ENCODE measurements at regions not wholly inside any gene's neighbourhood (a gene's known extent, or its start where the extent isn't known, plus 50 kb on each side); places are given as distances from the start of the nearest gene placed in this dataset.

DNA sequence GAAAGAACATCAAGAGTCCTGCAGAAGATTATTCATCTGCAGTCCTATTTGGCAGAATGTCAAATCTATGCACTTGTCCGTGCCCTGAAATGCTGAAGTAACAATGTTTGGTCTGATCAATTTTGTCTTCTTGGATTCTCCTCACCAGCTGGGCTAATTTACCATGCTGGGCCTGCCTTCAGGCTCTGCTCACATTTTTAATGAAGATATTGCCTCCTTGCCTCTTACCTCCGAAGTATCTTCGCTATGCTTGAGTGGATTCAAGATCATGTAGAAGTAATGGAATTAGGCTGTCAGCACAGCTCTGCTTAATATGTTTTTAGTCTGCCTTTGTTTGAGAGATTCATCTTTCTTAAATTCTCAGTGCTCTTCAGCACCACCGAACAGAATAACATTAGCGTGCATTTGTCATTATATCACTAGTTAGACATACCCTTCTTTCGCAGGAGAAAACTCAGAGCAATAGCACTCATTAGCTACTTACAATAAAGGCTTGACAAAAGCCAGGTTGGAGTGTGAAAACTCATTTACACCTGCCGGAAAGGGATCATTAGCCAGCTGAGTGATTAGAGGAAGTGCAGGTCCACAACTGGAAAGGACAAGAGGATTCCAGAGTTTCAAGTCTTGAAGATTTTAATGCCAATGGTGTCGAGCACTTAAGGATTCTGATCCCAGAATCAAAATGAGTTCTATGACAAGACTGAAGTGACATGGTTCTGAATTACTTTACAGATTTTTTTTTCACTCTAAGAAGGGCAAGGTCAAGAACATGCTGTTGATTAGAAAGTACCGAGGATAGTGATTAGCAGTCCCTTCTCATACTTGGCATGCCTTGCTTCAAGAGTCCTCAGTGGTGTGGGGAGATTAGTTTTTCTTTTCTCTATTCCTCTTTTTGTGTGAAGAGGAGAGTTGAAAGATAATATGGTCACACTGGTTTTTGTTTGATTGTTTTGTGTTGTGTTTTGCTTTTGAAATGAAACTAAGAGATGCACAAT lies 405.6 kb upstream of the TOM1L1 start:
- in situ Hi-C loops (cut with MboI), result no loop called here
- DNase-seq (ENCODE audit: low read depth, low spot score) (no peak), FAIRE-seq (no peak), ATAC-seq (peak; percentile 52)
- SMC1A ChIA-PET (ENCODE audit: uncharacterized antibody, unreplicated experiment), result interaction anchor here (0.7 to 10.0 kb wide), 9 partner anchors 14 to 1078 kb away, joined by 3 to 119 read pairs (median 4); no protein-coding TSS in a partner anchor
- H3K36me3 ChIP-seq (ENCODE audit: control insufficient read depth in 2 of 2, insufficient read depth in 2 of 2, low read length in 1 of 2), result no peaks in the 10 kb centered on the region
- H3K4me3 ChIP-seq, result no peak overlapping the region
- TF ChIP-seq BHLHE40 (IDR thresholded peaks at IDR 0.05; ENCODE audit: borderline replicate concordance in 1 of 2, low read depth in 2 of 2, low read length in 1 of 2) (0 out of 4 replicates have a peak, but pooled peaks of 1 of the 2 experiments have one; percentile 11), NR2F1 (conservative IDR thresholded peaks at IDR 0.05) (peak; percentile 55; the same call in 1 of the 2 replicates), IKZF1 (conservative IDR thresholded peaks at IDR 0.05) (peak; percentile 45), ZNF217 (IDR thresholded peaks at IDR 0.05) (no peak), SMC3 (IDR thresholded peaks at IDR 0.05; ENCODE audit: borderline replicate concordance, low read length) (no peak), CHD2 (IDR thresholded peaks at IDR 0.05; ENCODE audit: borderline replicate concordance, low read depth, low read length) (no peak), RAD51 (IDR thresholded peaks at IDR 0.05) (no peak), IKZF2 (IDR thresholded peaks at IDR 0.05) (peak; percentile 15 to 18; a peak in 1 of 4 replicates), MXI1 (IDR thresholded peaks at IDR 0.05; ENCODE audit: low read depth, low read length) (no peak), MTA2 (IDR thresholded peaks at IDR 0.05; ENCODE audit: low read depth) (peak; percentile 81), DPF2 (IDR thresholded peaks at IDR 0.05) (peak; percentile 56; the same call in 1 of the 2 replicates), RELB (IDR thresholded peaks at IDR 0.05; ENCODE audit: low read depth) (peak; percentile 34; the same call in 1 of the 2 replicates), RELA (IDR thresholded peaks at IDR 0.05; ENCODE audit: borderline replicate concordance, partially characterized antibody) (no peak), USF1 (IDR thresholded peaks at IDR 0.05; ENCODE audit: borderline replicate concordance, extremely low read length, insufficient read depth, low read depth, low read length) (no peak)
- no peaks in the 10 kb centered on the region for H3K79me2 ChIP-seq (ENCODE audit: control insufficient read depth, insufficient read depth, low read length)
- no peak overlapping the region for H3K27ac ChIP-seq (ENCODE audit: control insufficient read depth, insufficient read depth)
- intact Hi-C loops (cut with micrococcal nuclease; ENCODE audit: unreplicated experiment), result no loop called here
- H3K9me3 ChIP-seq (replicated peaks; ENCODE audit: control insufficient read depth, insufficient read depth, low read length), result no peaks in the 10 kb centered on the region
- H3K4me2 ChIP-seq (ENCODE audit: control insufficient read depth, insufficient read depth), result no peak overlapping the region
- POLR2A ChIA-PET, result interaction anchor here (0.7 to 1.5 kb wide), 3 partner anchors 12 to 33 kb away, joined by 3 to 4 read pairs (median 3); no protein-coding TSS in a partner anchor
- no peaks in the 10 kb centered on the region for H3K27me3 ChIP-seq (replicated peaks in 1 of 2; ENCODE audit: control insufficient read depth in 2 of 2, insufficient read depth in 2 of 2, low read length in 1 of 2)
- CTCF ChIA-PET, result interaction anchor here (0.6 to 1.7 kb wide), 3 partner anchors 11 to 64 kb away, joined by 3 to 5 read pairs (median 3); no protein-coding TSS in a partner anchor
- no peaks in the 10 kb centered on the region for H4K20me1 ChIP-seq (ENCODE audit: control insufficient read depth, insufficient read depth)
- no peaks in the 10 kb centered on the region for H3K4me1 ChIP-seq (ENCODE audit: control insufficient read depth, insufficient read depth, low read length)
- WGBS (ENCODE audit: insufficient coverage, insufficient replicate concordance, low lambda C conversion rate, missing lambda C conversion rate), result 54% methylated on average over 9 of the region's 9 CpGs
- no peak overlapping the region for H2AFZ ChIP-seq (ENCODE audit: control insufficient read depth, low read depth, low read length)
- RAD21 ChIA-PET (ENCODE audit: unreplicated experiment), result interaction anchor here (0.6 to 4.2 kb wide), 7 partner anchors 8 to 68 kb away, joined by 3 to 38 read pairs (median 3); no protein-coding TSS in a partner anchor
- H3K9ac ChIP-seq (ENCODE audit: control insufficient read depth, insufficient read depth, low read length), result no peak overlapping the region
- BruUV-seq (replicated peaks), result no TSS peak

Data from GM12878 (cell line).